Neural crest cell (in vitro differentiated cells): ENCODE measurements at regions not wholly inside any gene's neighbourhood (a gene's known extent, or its start where the extent isn't known, plus 50 kb on each side); places are given as distances from the start of the nearest gene placed in this dataset.

Source experiments
- DNase-seq: peaks from one replicate; pipeline ENCODE4 v3.0.0; 2021; ENCODE audit warnings: low read depth, mixed read lengths, low spot score
- H3K27ac Mint-ChIP-seq: one replicate; pipeline ENCODE4 v1.8.0; 2021; ENCODE audit warnings: mild to moderate bottlenecking, mixed read lengths; ENCODE audit not compliant: unreplicated experiment
- H3K27me3 Mint-ChIP-seq: 2 replicates; pipeline ENCODE4 v1.8.0; 2021; ENCODE audit warnings: low read depth, mild to moderate bottlenecking, mixed read lengths
- H3K36me3 Mint-ChIP-seq: 2 replicates; pipeline ENCODE4 v1.8.0; 2021; ENCODE audit warnings: low read depth, mild to moderate bottlenecking, mixed read lengths
- H3K4me1 Mint-ChIP-seq: 2 replicates; pipeline ENCODE4 v1.8.0; 2021; ENCODE audit warnings: mixed read lengths
- H3K4me3 Mint-ChIP-seq: one replicate; pipeline ENCODE4 v1.8.0; 2021; ENCODE audit warnings: mild to moderate bottlenecking, mixed read lengths
- H3K9me3 Mint-ChIP-seq: 2 replicates; pipeline ENCODE4 v1.8.0; 2021; ENCODE audit warnings: mixed read lengths
- CTCF ChIP-seq: fragments of 200-600 bp; sonication (generic); conservative IDR thresholded peaks from 2 replicates; pipeline ENCODE4 v1.5.0; 2021; ENCODE audit warnings: antibody characterized with exemption, mild to moderate bottlenecking

GRCh38 chr3:69591164-69591736 lies 148.0 kb upstream of the MITF start:
- TF ChIP-seq CTCF: no peak
- no peak for DNase-seq
- Mint-ChIP-seq H3K27me3 (no peaks in the 10 kb centered on the region), H3K4me3 (no peak overlapping the region), H3K36me3 (peaks cover 5% of the 10 kb centered on the region), H3K4me1 (peaks cover 10% of the 10 kb centered on the region), H3K27ac (no peak overlapping the region), H3K9me3 (peaks cover 16% of the 10 kb centered on the region)

GRCh38 chr3:69590111-69590510 lies 149.2 kb upstream of the MITF start:
- Mint-ChIP-seq H3K27me3 (peaks cover under 1% of the 10 kb centered on the region), H3K36me3 (peaks cover 6% of the 10 kb centered on the region), H3K27ac (no peak overlapping the region), H3K9me3 (peaks cover 16% of the 10 kb centered on the region), H3K4me1 (peaks cover 10% of the 10 kb centered on the region), H3K4me3 (no peak overlapping the region)
- TF ChIP-seq CTCF: no peak
- no peak for DNase-seq

DNA sequence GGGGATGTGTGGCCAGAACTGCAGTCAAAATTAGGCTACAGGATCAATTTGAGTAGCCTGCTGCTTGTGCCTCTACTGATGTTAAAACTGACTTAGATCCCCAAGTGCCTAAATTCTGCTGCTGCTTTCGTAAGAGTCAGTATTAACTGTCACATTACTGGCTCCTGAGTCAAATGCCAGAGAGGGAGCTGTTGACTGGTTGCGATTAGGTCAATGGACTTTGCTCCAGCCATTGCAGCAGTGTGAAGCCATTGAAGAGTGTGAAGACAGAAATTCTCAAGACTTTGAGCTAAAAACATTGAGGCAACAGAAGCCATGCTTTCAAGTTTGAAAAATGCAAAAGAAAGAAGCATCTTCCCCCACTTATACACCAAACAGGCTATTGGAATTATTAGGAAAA lies 151.1 kb upstream of the MITF start:
- DNase-seq: no peak
- H3K27me3 Mint-ChIP-seq: peaks cover 5% of the 10 kb centered on the region
- H3K9me3 Mint-ChIP-seq: peaks cover 20% of the 10 kb centered on the region
- no peak overlapping the region for H3K4me3 Mint-ChIP-seq
- no peak overlapping the region for H3K27ac Mint-ChIP-seq
- TF ChIP-seq CTCF: no peak
- peaks cover 11% of the 10 kb centered on the region for H3K36me3 Mint-ChIP-seq
- peaks cover 10% of the 10 kb centered on the region for H3K4me1 Mint-ChIP-seq

DNA sequence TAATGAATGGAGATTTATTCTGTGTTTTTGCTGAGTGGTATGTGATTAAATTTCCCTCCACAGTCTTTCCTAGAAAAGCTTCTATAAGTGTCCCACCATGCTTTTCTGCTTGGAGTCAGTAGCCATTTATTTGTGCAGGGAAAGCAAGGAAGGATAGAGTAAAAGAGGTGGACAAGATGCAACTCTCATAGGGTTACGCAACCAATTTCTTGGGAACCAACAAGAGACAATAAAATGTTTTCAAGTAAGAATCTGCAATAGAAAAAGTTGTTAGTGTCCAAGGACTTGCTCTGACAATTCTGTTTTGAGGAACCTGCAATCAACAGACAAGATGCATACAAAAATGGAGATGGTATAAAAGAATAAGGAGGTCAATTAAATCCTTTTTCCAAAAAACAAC lies 153.8 kb upstream of the MITF start:
- no peak for TF ChIP-seq CTCF
- Mint-ChIP-seq H3K36me3 (peaks cover 11% of the 10 kb centered on the region), H3K27ac (no peak overlapping the region), H3K4me3 (no peak overlapping the region), H3K27me3 (peaks cover 5% of the 10 kb centered on the region), H3K4me1 (peaks cover 6% of the 10 kb centered on the region), H3K9me3 (peaks cover 14% of the 10 kb centered on the region)
- DNase-seq: no peak

DNA sequence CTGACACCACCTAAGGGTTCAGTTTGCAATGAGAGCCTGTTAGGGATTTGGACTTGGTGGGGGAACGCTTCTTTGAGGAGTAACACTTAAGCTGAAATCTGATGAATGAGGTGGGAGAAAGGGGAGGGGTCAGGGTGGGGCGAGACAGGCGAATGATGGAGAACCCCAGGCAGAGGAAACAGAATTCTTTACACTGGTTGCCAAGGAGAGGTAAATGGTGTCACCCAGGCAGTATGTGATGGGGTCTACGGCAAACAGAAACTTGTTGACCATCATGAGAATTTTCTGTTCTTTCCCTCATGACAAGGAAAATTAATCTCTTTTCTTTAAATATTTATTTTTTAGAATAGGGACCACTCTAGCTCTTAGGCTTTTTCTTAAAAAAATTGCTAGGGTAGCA lies 157.2 kb upstream of the MITF start:
- peaks cover 7% of the 10 kb centered on the region for H3K27me3 Mint-ChIP-seq
- H3K36me3 Mint-ChIP-seq: peaks cover 10% of the 10 kb centered on the region
- H3K4me3 Mint-ChIP-seq: no peak overlapping the region
- no peak for DNase-seq
- TF ChIP-seq CTCF: no peak
- no peak overlapping the region for H3K27ac Mint-ChIP-seq
- H3K4me1 Mint-ChIP-seq: no peaks in the 10 kb centered on the region
- peaks cover 5% of the 10 kb centered on the region for H3K9me3 Mint-ChIP-seq
